GM10266 (cell line): ENCODE measurements at regions not wholly inside any gene's neighbourhood (a gene's known extent, or its start where the extent isn't known, plus 50 kb on each side); places are given as distances from the start of the nearest gene placed in this dataset.
"Not testable (repeated sequence)": the region's sequence is repeated elsewhere in the genome, so short reads cannot be mapped to it uniquely, and the experiment has no call there.

Experiments
- DNase-seq: peaks from one replicate; pipeline ENCODE4 v3.0.0; 2012; ENCODE audit errors: extremely low spot score
- TF ChIP-seq, protein P1 (sequence below): IDR thresholded peaks from 2 replicates; pipeline ENCODE4 v1.5.1; 2012; ENCODE audit warnings: mild to moderate bottlenecking, low read depth; ENCODE audit not compliant: control insufficient read depth, insufficient read depth; ENCODE audit errors: missing control alignments

DNA sequence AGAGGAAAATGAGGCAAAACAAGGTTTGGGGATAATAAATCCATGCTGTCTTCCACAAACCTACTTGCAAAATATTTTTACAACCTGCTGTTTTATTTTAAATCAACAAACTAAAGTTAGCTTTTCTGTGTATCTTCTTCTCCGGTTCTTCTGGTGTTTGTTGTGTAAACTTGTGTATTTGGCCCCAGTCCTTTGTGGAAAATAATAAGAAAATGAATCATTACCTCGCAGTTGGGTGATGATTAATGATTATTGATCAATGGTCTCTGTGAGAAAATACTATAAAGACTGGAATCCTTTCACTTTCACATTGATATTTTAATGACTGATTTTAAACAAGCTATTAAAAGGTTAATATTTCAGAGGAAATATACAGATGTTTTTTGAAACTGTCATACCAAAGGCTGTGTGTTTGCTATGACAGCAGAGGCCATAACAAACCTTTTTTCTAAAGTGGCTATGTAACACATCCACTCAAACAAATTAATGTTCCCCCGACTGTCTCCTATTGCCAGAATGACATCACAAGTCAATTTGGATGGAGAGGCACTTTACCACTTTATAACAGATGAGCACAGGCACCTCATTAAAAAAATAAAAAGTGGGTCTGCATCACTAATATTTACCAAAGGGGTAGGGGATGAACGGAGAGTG lies 152.5 kb downstream of the MEX3B start:
- TF ChIP-seq, protein P1, sequence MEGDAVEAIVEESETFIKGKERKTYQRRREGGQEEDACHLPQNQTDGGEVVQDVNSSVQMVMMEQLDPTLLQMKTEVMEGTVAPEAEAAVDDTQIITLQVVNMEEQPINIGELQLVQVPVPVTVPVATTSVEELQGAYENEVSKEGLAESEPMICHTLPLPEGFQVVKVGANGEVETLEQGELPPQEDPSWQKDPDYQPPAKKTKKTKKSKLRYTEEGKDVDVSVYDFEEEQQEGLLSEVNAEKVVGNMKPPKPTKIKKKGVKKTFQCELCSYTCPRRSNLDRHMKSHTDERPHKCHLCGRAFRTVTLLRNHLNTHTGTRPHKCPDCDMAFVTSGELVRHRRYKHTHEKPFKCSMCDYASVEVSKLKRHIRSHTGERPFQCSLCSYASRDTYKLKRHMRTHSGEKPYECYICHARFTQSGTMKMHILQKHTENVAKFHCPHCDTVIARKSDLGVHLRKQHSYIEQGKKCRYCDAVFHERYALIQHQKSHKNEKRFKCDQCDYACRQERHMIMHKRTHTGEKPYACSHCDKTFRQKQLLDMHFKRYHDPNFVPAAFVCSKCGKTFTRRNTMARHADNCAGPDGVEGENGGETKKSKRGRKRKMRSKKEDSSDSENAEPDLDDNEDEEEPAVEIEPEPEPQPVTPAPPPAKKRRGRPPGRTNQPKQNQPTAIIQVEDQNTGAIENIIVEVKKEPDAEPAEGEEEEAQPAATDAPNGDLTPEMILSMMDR: no peak

DNA sequence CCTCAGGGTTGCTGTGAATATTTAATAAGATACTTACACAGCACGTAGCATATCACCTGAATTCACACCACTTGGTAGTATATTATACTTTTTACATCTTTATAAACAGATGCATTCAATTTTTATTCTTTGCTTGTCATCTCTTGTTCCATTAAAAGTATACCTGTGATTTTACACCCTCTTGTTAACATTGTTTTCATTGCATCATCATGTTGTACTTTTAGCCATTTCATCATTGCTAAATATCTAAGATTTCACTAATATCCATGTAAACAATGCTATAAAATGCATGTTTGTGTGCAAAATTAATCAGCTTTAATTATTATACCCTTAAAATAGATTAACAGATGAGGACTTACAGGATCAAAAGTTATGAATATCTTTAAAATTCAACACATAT lies 155.3 kb downstream of the MEX3B start:
- no peak for DNase-seq
- TF ChIP-seq, protein P1: no peak

More for the DNA sequence above, 152.5 kb downstream of the MEX3B start:
- no peak for DNase-seq

DNA sequence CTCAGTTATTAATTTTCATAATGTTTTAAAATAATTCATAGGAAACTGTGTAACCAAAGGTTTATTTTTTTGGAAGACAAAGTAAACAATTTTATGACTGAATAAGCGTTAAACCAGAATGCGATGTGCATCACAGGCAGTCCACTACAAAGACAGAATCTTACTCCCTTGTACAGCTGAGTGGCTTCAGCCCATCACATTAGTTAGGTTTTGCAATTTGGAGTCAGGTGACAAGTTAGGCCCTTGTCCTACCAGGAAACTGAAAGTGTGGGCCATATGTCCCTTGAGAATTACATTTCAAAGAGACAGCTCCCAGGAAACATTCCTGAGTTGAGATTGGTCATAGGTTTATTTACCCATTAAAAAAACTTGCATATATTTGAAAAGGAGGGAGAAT lies 156.3 kb downstream of the MEX3B start:
- TF ChIP-seq, protein P1: no peak
- DNase-seq: no peak

DNA sequence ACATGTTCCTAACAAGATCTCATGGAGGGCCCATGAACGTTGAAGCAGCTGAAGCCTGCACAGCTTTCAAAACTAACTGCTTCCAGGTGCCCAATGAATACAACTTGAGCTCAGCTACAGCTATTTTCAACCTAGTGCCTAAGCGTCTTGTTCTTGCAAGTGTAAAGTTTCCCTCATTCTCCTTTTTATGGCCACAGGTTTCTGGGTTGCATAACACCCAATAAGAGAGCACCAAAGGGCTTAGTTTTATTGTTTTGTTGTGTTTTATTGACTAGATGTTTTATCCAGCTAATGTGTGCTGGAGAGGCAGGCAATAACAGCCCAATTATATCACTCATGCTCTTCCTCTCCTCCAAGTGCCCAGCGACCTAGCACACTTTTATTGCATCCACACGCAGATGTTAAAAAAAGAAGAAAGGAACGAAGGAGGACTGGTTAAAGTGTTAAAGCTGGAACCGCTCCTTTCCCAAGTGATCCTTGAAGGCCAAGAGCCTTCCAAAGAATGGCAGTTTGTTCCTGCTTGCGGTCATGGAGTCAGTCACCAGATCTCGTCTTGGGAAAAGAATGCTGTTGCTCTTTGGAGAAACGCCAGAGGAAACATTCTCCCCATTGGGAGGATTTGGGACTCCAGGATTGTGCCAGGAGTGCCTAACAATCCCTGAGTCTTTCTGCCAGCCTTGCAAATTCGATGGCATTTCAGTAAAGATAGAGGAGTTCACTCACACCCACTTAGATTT lies 156.9 kb downstream of the MEX3B start:
- no peak for DNase-seq
- TF ChIP-seq, protein P1: no peak

DNA sequence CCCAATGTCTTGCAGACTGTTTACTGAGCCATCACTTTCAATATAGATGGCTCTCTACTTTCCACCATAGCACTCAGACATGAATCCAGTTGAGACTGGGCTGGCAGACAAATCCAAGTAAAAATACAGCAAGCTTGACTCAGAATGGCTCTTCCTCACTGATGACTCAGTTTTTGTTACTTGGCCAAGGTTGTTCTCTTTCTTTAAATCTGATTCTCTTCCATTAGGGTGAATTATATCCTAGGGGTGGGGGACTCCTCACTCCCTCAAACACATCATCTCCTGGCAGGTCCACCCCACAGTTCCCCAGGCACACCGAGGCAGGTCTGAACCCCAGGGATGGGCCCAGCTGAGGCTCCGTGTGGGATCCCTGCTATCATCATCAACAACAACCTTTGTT lies 157.9 kb downstream of the MEX3B start:
- no peak for DNase-seq
- TF ChIP-seq, protein P1: no peak

DNA sequence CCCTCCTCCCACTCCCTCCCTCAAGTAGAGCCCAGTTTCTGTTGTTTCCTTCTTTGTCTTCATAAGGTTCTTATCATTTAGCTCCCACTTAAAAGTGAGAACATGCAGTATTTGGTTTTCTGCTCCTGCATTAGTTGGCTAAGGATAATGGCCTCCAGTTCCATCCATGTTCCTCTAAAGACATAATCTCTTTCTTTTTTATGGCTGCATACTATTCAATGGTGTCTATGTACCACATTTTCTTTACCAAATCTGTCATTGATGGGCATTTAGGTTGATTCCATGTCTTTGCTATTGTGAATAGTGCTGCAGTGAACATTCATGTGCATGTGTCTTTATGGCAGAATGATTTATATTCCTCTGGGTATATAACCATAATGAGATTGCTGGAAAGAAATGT lies 158.6 kb downstream of the MEX3B start:
- DNase-seq: not testable (repeated sequence)

DNA sequence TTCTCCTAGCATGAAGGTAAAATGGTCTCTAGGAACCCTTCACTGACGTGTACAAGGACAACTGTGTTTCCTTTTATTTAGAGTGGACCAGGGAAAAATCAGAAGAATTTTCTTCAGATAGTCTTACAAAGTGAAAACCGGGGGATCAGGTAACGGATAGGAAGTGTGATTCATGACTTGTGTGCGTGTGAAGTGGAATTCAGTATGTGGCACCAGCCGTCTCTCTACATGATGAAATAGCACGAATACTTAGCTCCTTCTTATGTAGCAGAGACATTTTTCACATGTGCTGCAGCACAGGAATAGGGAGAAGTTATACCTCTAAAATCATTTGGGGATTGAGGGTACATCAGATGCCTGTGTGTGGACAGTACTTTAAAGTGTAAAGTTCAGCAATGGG lies 159.2 kb downstream of the MEX3B start:
- TF ChIP-seq, protein P1: no peak
- no peak for DNase-seq
